H9 (cell line): ENCODE measurements at regions not wholly inside any gene's neighbourhood (a gene's known extent, or its start where the extent isn't known, plus 50 kb on each side); places are given as distances from the start of the nearest gene placed in this dataset.

ENCODE experiments used
- DNase-seq: peaks from one replicate; pipeline ENCODE4 v3.0.0-alpha.2; 2017
- H2AFZ ChIP-seq: one replicate; pipeline ENCODE4 v1.6.1; 2013; ENCODE audit warnings: mild to moderate bottlenecking, low read length, control low read depth, moderate library complexity
- H2AK5ac ChIP-seq: 2 replicates; pipeline ENCODE4 v1.6.1; 2013; ENCODE audit warnings: low read length, control low read depth, mixed read lengths; ENCODE audit not compliant: insufficient read length
- H2BK120ac ChIP-seq: one replicate; pipeline ENCODE4 v1.6.1; 2013; ENCODE audit warnings: low read depth, mild to moderate bottlenecking, low read length, control low read depth, inconsistent platforms; ENCODE audit not compliant: poor library complexity, severe bottlenecking
- H2BK12ac ChIP-seq: 2 replicates; pipeline ENCODE4 v1.6.1; 2013; ENCODE audit warnings: low read length, control low read depth, mixed read lengths, low read depth; ENCODE audit not compliant: insufficient read length
- H2BK15ac ChIP-seq: 2 replicates; pipeline ENCODE4 v1.6.1; 2013; ENCODE audit warnings: low read depth, low read length, control low read depth
- H2BK20ac ChIP-seq: one replicate; pipeline ENCODE4 v1.6.1; 2013; ENCODE audit warnings: low read depth, mild to moderate bottlenecking, low read length, control low read depth, inconsistent platforms; ENCODE audit not compliant: poor library complexity, severe bottlenecking
- H2BK5ac ChIP-seq: 2 replicates; pipeline ENCODE4 v1.6.1; 2013; ENCODE audit warnings: low read length, control low read depth, mixed read lengths; ENCODE audit not compliant: insufficient read length
- H3K14ac ChIP-seq: 2 replicates; pipeline ENCODE4 v1.6.1; 2013; ENCODE audit warnings: low read length, control low read depth; ENCODE audit not compliant: insufficient read depth
- H3K18ac ChIP-seq: 2 replicates; pipeline ENCODE4 v1.6.1; 2013; ENCODE audit warnings: low read depth, mild to moderate bottlenecking, mixed read lengths, low read length, control low read depth; ENCODE audit not compliant: insufficient read length
- H3K23ac ChIP-seq: 2 replicates; pipeline ENCODE4 v1.6.1; 2013; ENCODE audit warnings: low read length, control low read depth, mixed read lengths, low read depth; ENCODE audit not compliant: insufficient read length
- H3K23me2 ChIP-seq: 2 replicates; pipeline ENCODE4 v1.6.1; 2013; ENCODE audit warnings: low read depth, mild to moderate bottlenecking, mixed read lengths, low read length, control low read depth; ENCODE audit not compliant: insufficient read length, poor library complexity, severe bottlenecking
- H3K27ac ChIP-seq: 2 replicates; pipeline ENCODE4 v1.5.1; 2013; ENCODE audit warnings: low read length, control low read depth, mixed read lengths, low read depth; ENCODE audit not compliant: insufficient read length
- H3K27me3 ChIP-seq: 2 replicates; pipeline ENCODE4 v1.6.1; 2013; ENCODE audit warnings: low read length, control low read depth, inconsistent platforms; ENCODE audit not compliant: insufficient read depth
- H3K4ac ChIP-seq: 2 replicates; pipeline ENCODE4 v1.6.1; 2013; ENCODE audit warnings: low read depth, mild to moderate bottlenecking, control low read depth, inconsistent platforms, low read length, moderate library complexity
- H3K4me1 ChIP-seq: 2 replicates; pipeline ENCODE4 v1.6.1; 2013; ENCODE audit warnings: low read length, control low read depth, inconsistent platforms; ENCODE audit not compliant: insufficient read depth
- H3K4me2 ChIP-seq: 2 replicates; pipeline ENCODE4 v1.6.1; 2013; ENCODE audit warnings: low read length, control low read depth, mixed read lengths; ENCODE audit not compliant: insufficient read length, insufficient read depth
- H3K56ac ChIP-seq: 2 replicates; pipeline ENCODE4 v1.6.1; 2013; ENCODE audit warnings: low read depth, mild to moderate bottlenecking, mixed read lengths, low read length, control low read depth; ENCODE audit not compliant: insufficient read length
- H3K79me1 ChIP-seq: 2 replicates; pipeline ENCODE4 v1.6.1; 2013; ENCODE audit warnings: low read depth, mild to moderate bottlenecking, moderate library complexity, low read length, control low read depth, inconsistent platforms; ENCODE audit not compliant: insufficient read depth, poor library complexity, severe bottlenecking
- H3K79me2 ChIP-seq: 2 replicates; pipeline ENCODE4 v1.6.1; 2013; ENCODE audit warnings: low read length, control low read depth, inconsistent platforms; ENCODE audit not compliant: insufficient read depth
- H3K9ac ChIP-seq: 2 replicates; pipeline ENCODE4 v1.6.1; 2013; ENCODE audit warnings: low read length, control low read depth, mixed read lengths; ENCODE audit not compliant: insufficient read length; ENCODE audit errors: extremely low read depth
- H3K9me3 ChIP-seq: one replicate; pipeline ENCODE4 v1.6.1; 2013; ENCODE audit warnings: low read depth, low read length, inconsistent platforms; ENCODE audit not compliant: control insufficient read depth
- H3T11ph ChIP-seq: one replicate; pipeline ENCODE4 v1.6.1; 2013; ENCODE audit warnings: mild to moderate bottlenecking, low read length, control low read depth, inconsistent platforms
- H4K20me1 ChIP-seq: one replicate; pipeline ENCODE4 v1.6.1; 2013; ENCODE audit not compliant: control insufficient read depth, insufficient read length, insufficient read depth
- H4K5ac ChIP-seq: 2 replicates; pipeline ENCODE4 v1.6.1; 2013; ENCODE audit warnings: low read depth, mild to moderate bottlenecking, mixed read lengths, low read length, control low read depth; ENCODE audit not compliant: insufficient read length
- H4K8ac ChIP-seq: replicated peaks from 2 replicates; pipeline ENCODE4 v1.6.1; 2013; ENCODE audit warnings: low read length, control low read depth, mixed read lengths, low read depth; ENCODE audit not compliant: insufficient read length
- H4K91ac ChIP-seq: 2 replicates; pipeline ENCODE4 v1.6.1; 2013; ENCODE audit warnings: low read depth, mild to moderate bottlenecking, moderate library complexity, mixed read lengths, low read length, control low read depth; ENCODE audit not compliant: insufficient read length
- H3K27ac Mint-ChIP-seq, 3 experiments: 2 replicates in 2 of 3; 3 replicates in 1 of 3; pipeline ENCODE4 v1.8.0; 2020 to 2021; ENCODE audit warnings: mixed read lengths in 3 of 3, mild to moderate bottlenecking in 1 of 3, moderate library complexity in 1 of 3
- H3K27me3 Mint-ChIP-seq: 2 replicates; pipeline ENCODE4 v1.8.0; 2021; ENCODE audit warnings: low read depth, mild to moderate bottlenecking, moderate library complexity, mixed read lengths
- H3K36me3 Mint-ChIP-seq, 3 experiments: 2 replicates in 2 of 3; 3 replicates in 1 of 3; pipeline ENCODE4 v1.8.0; 2020 to 2021; ENCODE audit warnings: low read depth in 3 of 3, mixed read lengths in 3 of 3; ENCODE audit not compliant: insufficient read depth in 1 of 3
- H3K4me1 Mint-ChIP-seq, 2 experiments: 2 replicates each; pipeline ENCODE4 v1.8.0; 2020; ENCODE audit warnings: mixed read lengths in 2 of 2
- H3K4me3 Mint-ChIP-seq, 2 experiments: 2 replicates in 1 of 2; 3 replicates in 1 of 2; pipeline ENCODE4 v1.8.0; 2020 to 2021; ENCODE audit warnings: mild to moderate bottlenecking in 2 of 2, mixed read lengths in 2 of 2, moderate library complexity in 1 of 2
- H3K9me3 Mint-ChIP-seq, 2 experiments: 2 replicates in 1 of 2; 3 replicates in 1 of 2; pipeline ENCODE4 v1.8.0; 2020; ENCODE audit warnings: mild to moderate bottlenecking in 2 of 2, mixed read lengths in 2 of 2, moderate library complexity in 1 of 2
- WGBS: extraction: QIAGEN DNeasy Blood & Tissue Kit; methylation state at CpG from one replicate; pipeline ENCODE4 v1.1.7; 2013; ENCODE audit warnings: missing lambda C conversion rate, low lambda C conversion rate, mixed read lengths; ENCODE audit not compliant: insufficient read length; ENCODE audit errors: extremely low coverage; 5-methylcytosine and 5-hydroxymethylcytosine counted together
- TF ChIP-seq, protein P1 (sequence below): fragments of 200-600 bp; sonication (generic); conservative IDR thresholded peaks from 3 replicates; pipeline ENCODE4 v1.8.0; 2021; ENCODE audit warnings: antibody characterized with exemption, mild to moderate bottlenecking

GRCh38 chr3:159257954-159258353 lies 456.1 kb downstream of the MFSD1 start:
- Histone ChIP-seq H2BK15ac (no peak overlapping the region), H3K23ac (no peak overlapping the region), H4K5ac (no peak overlapping the region), H3K27me3 (no peaks in the 10 kb centered on the region), H3K4me1 (no peaks in the 10 kb centered on the region), H3K4me2 (no peak overlapping the region), H3K27ac (no peak overlapping the region), H3K9ac (no peak overlapping the region), H2BK5ac (no peak overlapping the region), H3K79me1 (no peaks in the 10 kb centered on the region), H3K56ac (no peak overlapping the region), H3T11ph (no peak overlapping the region), H2BK20ac (no peak overlapping the region), H2BK12ac (no peak overlapping the region), H4K20me1 (no peaks in the 10 kb centered on the region), H3K18ac (no peak overlapping the region), H2AK5ac (no peak overlapping the region), H4K8ac (no peak overlapping the region), H3K23me2 (no peaks in the 10 kb centered on the region), H2AFZ (no peak overlapping the region), H3K14ac (no peak overlapping the region), H2BK120ac (no peak overlapping the region), H3K9me3 (no peaks in the 10 kb centered on the region), H4K91ac (no peak overlapping the region), H3K79me2 (no peaks in the 10 kb centered on the region), H3K4ac (no peak overlapping the region)
- TF ChIP-seq, protein P1, sequence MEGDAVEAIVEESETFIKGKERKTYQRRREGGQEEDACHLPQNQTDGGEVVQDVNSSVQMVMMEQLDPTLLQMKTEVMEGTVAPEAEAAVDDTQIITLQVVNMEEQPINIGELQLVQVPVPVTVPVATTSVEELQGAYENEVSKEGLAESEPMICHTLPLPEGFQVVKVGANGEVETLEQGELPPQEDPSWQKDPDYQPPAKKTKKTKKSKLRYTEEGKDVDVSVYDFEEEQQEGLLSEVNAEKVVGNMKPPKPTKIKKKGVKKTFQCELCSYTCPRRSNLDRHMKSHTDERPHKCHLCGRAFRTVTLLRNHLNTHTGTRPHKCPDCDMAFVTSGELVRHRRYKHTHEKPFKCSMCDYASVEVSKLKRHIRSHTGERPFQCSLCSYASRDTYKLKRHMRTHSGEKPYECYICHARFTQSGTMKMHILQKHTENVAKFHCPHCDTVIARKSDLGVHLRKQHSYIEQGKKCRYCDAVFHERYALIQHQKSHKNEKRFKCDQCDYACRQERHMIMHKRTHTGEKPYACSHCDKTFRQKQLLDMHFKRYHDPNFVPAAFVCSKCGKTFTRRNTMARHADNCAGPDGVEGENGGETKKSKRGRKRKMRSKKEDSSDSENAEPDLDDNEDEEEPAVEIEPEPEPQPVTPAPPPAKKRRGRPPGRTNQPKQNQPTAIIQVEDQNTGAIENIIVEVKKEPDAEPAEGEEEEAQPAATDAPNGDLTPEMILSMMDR = no peak
- no peak overlapping the region for H3K4me3 Mint-ChIP-seq
- no peaks in the 10 kb centered on the region for H3K9me3 Mint-ChIP-seq
- H3K27ac Mint-ChIP-seq = no peak overlapping the region
- no peaks in the 10 kb centered on the region for H3K4me1 Mint-ChIP-seq
- DNase-seq = no peak
- no CpG with 5 or more reads among the region's 4 CpGs for WGBS
- H3K36me3 Mint-ChIP-seq = no peaks in the 10 kb centered on the region
- H3K27me3 Mint-ChIP-seq = peaks cover 14% of the 10 kb centered on the region
